Loucy (cell line): ENCODE measurements at regions not wholly inside any gene's neighbourhood (a gene's known extent, or its start where the extent isn't known, plus 50 kb on each side); places are given as distances from the start of the nearest gene placed in this dataset.

Experiments used
- H2AFZ ChIP-seq: fragments of 200-600 bp; sonication (generic); 2 replicates; pipeline ENCODE4 v1.6.0; 2016; ENCODE audit warnings: antibody characterized with exemption, mild to moderate bottlenecking, low read length, moderate library complexity
- H3F3A ChIP-seq: fragments of 200-600 bp; 2 replicates; pipeline ENCODE4 v1.6.0; 2016; ENCODE audit warnings: antibody characterized with exemption, low read depth, mild to moderate bottlenecking
- H3K27me3 ChIP-seq: fragments of 200-600 bp; sonication (generic); 2 replicates; pipeline ENCODE4 v1.6.1; 2014; ENCODE audit warnings: low read length, mild to moderate bottlenecking; ENCODE audit not compliant: insufficient read depth, poor library complexity, severe bottlenecking
- H3K36me3 ChIP-seq: fragments of 200-600 bp; sonication (generic); 2 replicates; pipeline ENCODE4 v1.6.1; 2016; ENCODE audit warnings: low read length; ENCODE audit not compliant: insufficient read depth
- H3K4me1 ChIP-seq: fragments of 200-600 bp; sonication (generic); 2 replicates; pipeline ENCODE4 v1.5.1; 2014; ENCODE audit warnings: low read length, mild to moderate bottlenecking; ENCODE audit not compliant: insufficient read depth, poor library complexity, severe bottlenecking
- H3K4me2 ChIP-seq: fragments of 200-600 bp; sonication (generic); 2 replicates; pipeline ENCODE4 v1.6.0; 2014; ENCODE audit warnings: antibody characterized with exemption, low read length, low read depth, mild to moderate bottlenecking; ENCODE audit not compliant: poor library complexity, severe bottlenecking
- H3K4me3 ChIP-seq: fragments of 200-600 bp; sonication (generic); 2 replicates; pipeline ENCODE4 v1.5.1; 2014; ENCODE audit warnings: low read length, mild to moderate bottlenecking, mixed read lengths; ENCODE audit not compliant: poor library complexity, severe bottlenecking
- H3K79me2 ChIP-seq: fragments of 200-600 bp; sonication (generic); 2 replicates; pipeline ENCODE4 v1.6.1; 2014; ENCODE audit warnings: low read length; ENCODE audit not compliant: insufficient read depth
- H3K9ac ChIP-seq: fragments of 200-600 bp; sonication (generic); 2 replicates; pipeline ENCODE4 v1.6.0; 2014; ENCODE audit warnings: mild to moderate bottlenecking, low read depth, low read length, moderate library complexity; ENCODE audit not compliant: poor library complexity, severe bottlenecking
- H3K9me2 ChIP-seq: fragments of 200-600 bp; sonication (generic); replicated peaks from 2 replicates; pipeline ENCODE4 v1.6.1; 2016; ENCODE audit warnings: low read depth, low read length, mixed read lengths
- H3K9me3 ChIP-seq: fragments of 200-600 bp; sonication (generic); 2 replicates; pipeline ENCODE4 v1.6.1; 2014; ENCODE audit warnings: mild to moderate bottlenecking, antibody characterized with exemption, low read length, low read depth; ENCODE audit not compliant: insufficient read depth
- H4K20me1 ChIP-seq: fragments of 200-600 bp; sonication (generic); 2 replicates; pipeline ENCODE4 v1.6.0; 2014; ENCODE audit warnings: antibody characterized with exemption, low read length, mild to moderate bottlenecking; ENCODE audit not compliant: insufficient read depth, poor library complexity, severe bottlenecking
- CTCF ChIP-seq: fragments of 200-600 bp; sonication (generic); conservative IDR thresholded peaks from 2 replicates; pipeline ENCODE4 v1.5.1; 2014; ENCODE audit warnings: mild to moderate bottlenecking, antibody characterized with exemption, low read length
- EZH2phosphoT487 ChIP-seq: fragments of 200-600 bp; IDR thresholded peaks from 2 replicates; pipeline ENCODE4 v1.6.1; 2018; ENCODE audit warnings: antibody characterized with exemption, mild to moderate bottlenecking, moderate library complexity, borderline replicate concordance

GRCh38 chr14:89566644-89567415, 149.8 kb upstream of the FOXN3 start:
- H3K9me3 ChIP-seq, result no peaks in the 10 kb centered on the region
- no peak overlapping the region for H2AFZ ChIP-seq
- H3K9me2 ChIP-seq, result no peaks in the 10 kb centered on the region
- no peaks in the 10 kb centered on the region for H3K27me3 ChIP-seq
- H4K20me1 ChIP-seq, result peaks cover 4% of the 10 kb centered on the region
- no peak overlapping the region for H3K4me3 ChIP-seq
- H3F3A ChIP-seq, result no peaks in the 10 kb centered on the region
- TF ChIP-seq CTCF, result no peak
- no peak for TF ChIP-seq EZH2phosphoT487
- H3K79me2 ChIP-seq, result peaks cover 46% of the 10 kb centered on the region
- H3K4me2 ChIP-seq, result no peak overlapping the region
- H3K4me1 ChIP-seq, result peaks cover 23% of the 10 kb centered on the region
- H3K36me3 ChIP-seq, result 0 out of 2 replicates have a peak, but pooled peaks cover 3% of the 10 kb centered on the region
- no peak overlapping the region for H3K9ac ChIP-seq

- Histone ChIP-seq H3K27me3 (no peaks in the 10 kb centered on the region), H3K9me3 (no peaks in the 10 kb centered on the region), H3K4me1 (peaks cover 23% of the 10 kb centered on the region), H3K4me2 (no peak overlapping the region), H3K4me3 (no peak overlapping the region), H2AFZ (no peak overlapping the region), H3F3A (no peaks in the 10 kb centered on the region), H3K9ac (no peak overlapping the region), H3K9me2 (no peaks in the 10 kb centered on the region), H3K79me2 (peaks cover 40% of the 10 kb centered on the region), H4K20me1 (peaks cover 4% of the 10 kb centered on the region), H3K36me3 (0 out of 2 replicates have a peak, but pooled peaks cover 3% of the 10 kb centered on the region)
- TF ChIP-seq CTCF (no peak), EZH2phosphoT487 (no peak)
Measured at GRCh38 chr14:89566180-89566579, 149.1 kb upstream of the FOXN3 start.

- no peaks in the 10 kb centered on the region for H3F3A ChIP-seq
- no peaks in the 10 kb centered on the region for H3K9me3 ChIP-seq
- H3K4me3 ChIP-seq, result no peak overlapping the region
- no peaks in the 10 kb centered on the region for H3K9me2 ChIP-seq
- H4K20me1 ChIP-seq, result peaks cover 4% of the 10 kb centered on the region
- H3K4me2 ChIP-seq, result no peak overlapping the region
- H3K9ac ChIP-seq, result no peak overlapping the region
- peaks cover 38% of the 10 kb centered on the region for H3K79me2 ChIP-seq
- no peak overlapping the region for H2AFZ ChIP-seq
- TF ChIP-seq CTCF (no peak), EZH2phosphoT487 (no peak)
- no peaks in the 10 kb centered on the region for H3K27me3 ChIP-seq
- peaks cover 23% of the 10 kb centered on the region for H3K4me1 ChIP-seq
- peaks cover 6% of the 10 kb centered on the region; the same call in 1 of the 2 replicates for H3K36me3 ChIP-seq
Measured at GRCh38 chr14:89565607-89566006, 148.6 kb upstream of the FOXN3 start.
